Right lung (tissue), 2 donors: ENCODE measurements at regions not wholly inside any gene's neighbourhood (a gene's known extent, or its start where the extent isn't known, plus 50 kb on each side); places are given as distances from the start of the nearest gene placed in this dataset.
"Not testable (repeated sequence)": the region's sequence is repeated elsewhere in the genome, so short reads cannot be mapped to it uniquely, and the experiment has no call there.

ENCODE experiments used
- DNase-seq, 2 donors: peaks; one replicate each; pipeline ENCODE4 v3.0.0-alpha.2; 2013

DNA sequence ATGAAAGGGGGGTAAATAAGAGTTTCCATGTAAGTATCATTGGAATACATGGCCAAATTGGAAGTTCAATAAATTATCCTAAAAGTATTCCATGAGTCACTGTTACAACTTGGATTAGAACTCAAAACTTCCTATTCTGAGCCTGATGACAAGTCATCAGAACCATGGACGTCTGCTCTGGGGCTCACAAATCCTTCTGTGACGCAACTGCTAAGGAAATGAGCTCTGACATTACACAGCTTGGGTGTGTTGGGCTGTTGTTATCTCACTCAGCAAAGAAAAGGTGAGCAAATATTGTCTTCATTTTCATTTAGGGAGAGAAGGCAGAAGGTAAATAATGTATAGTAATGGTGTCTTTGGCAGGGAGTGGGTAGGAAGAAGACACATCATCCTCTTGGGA is 214.8 kb upstream of the ADO start:
- no peak for DNase-seq

- no peak for DNase-seq
Observed at GRCh38 chr10:62590306-62590705, 214.2 kb upstream of the ADO start.

DNA sequence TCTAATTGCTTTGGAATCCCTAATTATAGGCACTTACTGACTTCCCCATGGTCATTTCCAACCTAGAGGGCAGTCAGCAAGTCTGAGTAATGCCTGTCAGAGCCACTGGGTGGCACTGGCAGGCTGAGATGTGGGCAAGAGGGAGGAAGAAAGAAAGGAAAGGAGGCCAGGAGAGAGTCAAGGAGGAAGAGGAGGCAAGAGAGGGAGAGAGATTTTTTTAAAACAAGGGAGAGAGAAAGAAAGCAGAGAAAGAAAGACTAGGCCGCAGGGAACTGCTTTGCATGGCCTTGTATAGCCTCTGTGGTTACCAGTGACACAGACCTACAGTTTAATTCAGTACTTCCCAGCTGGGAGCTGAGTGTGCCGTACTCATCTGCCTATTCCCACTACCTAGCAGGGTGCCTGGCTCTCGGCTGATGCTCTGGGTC is 210.4 kb upstream of the ADO start:
- DNase-seq: peak; percentile 42 to 44

DNA sequence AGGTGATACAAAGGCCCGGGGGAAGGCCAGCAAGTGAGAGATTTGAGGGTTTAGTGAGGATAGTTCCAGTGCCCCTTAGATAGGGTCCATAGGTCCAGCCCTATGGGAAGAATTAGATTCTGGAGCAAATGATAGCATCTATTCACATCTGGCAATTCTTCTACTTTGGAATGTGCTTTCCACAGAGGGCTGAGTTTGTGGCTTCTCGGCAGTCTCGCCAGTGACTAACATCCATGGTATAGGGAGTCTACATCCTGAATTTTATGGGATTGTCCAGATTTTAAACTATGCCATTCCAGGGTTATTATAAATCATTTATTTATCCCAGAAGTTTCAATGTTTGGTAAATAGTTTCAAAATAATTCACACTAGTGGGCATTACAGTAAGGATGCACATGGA is 207.3 kb upstream of the ADO start:
- no peak for DNase-seq

DNA sequence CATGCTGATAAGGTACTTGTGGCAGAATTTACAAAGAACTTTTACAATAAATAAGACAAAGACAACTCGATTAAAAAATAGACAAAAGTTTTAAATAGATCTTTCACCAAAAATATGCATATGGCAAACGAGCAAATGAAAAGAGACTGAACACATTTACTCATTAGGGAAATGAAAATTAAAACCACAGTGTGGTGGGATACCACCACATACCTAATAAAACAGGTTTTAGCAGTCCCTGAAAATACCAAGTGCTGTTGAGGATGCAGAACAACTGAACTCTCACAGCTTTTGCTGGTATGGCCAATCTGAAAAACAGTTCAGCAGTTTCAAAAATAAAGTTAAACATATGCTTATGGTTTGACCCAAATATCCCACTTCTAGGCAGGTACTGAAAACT is 205.4 kb upstream of the ADO start:
- no peak for DNase-seq

DNA sequence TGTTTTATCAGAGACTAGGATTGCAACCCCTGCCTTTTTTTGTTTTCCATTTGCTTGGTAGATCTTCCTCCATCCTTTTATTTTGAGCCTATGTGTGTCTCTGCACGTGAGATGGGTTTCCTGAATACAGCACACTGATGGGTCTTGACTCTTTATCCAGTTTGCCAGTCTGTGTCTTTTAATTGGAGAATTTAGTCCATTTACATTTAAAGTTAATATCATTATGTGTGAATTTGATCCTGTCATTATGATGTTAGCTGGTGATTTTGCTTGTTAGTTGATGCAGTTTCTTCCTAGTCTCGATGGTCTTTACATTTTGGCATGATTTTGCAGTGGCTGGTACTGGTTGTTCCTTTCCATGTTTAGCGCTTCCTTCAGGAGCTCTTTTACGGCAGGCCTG is 198.0 kb upstream of the ADO start:
- not testable (repeated sequence) for DNase-seq

DNA sequence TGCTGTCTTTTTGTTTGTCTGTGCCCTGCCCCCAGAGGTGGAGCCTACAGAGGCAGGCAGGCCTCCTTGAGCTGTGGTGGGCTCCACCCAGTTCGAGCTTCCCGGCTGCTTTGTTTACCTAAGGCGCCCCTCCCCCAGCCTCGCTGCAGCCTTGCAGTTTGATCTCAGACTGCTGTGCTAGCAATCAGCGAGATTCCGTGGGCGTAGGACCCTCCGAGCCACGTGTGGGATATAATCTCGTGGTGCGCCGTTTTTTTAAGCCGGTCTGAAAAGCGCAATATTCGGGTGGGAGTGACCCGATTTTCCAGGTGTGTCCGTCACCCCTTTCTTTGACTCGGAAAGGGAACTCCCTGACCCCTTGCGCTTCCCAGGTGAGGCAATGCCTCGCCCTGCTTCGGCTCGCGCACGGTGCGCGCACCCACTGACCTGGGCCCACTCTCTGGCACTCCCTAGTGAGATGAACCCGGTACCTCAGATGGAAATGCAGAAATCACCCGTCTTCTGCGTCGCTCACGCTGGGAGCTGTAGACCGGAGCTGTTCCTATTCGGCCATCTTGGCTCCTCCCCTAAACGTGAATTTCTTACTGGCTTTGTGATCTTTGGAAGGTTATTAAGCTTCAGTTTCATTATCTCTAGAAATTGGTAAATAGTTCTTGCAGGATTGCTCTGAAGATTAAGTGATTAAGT is 196.2 kb upstream of the ADO start:
- DNase-seq: not testable (repeated sequence)

DNA sequence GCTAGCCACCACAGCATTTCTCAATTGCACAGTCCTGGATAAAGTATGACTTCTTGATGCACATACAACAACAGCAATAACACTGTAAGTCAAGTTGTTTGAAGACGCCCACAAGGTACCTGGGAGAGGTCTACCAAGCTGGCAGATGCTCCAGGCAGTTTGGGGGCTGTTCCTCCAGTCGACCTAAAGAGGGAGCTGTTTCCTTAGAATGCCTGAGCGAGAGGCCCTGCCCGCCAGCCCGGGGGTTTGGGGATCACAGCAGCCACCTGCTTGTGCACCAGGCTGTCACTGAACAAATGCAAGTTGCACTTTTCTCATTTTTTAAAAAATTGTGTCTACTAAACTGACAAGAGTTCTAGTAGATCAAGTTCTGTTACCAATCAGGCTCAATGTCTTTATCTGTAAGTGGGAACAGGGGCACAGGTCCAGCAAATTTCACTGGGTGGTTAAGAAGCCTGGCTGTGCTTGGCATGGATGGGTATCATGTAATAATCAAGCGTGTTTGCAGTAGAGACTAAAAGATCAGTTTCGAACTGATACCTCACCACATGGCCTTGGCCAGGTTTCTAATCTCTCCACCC is 193.8 kb upstream of the ADO start:
- no peak for DNase-seq

- DNase-seq: no peak
Observed at GRCh38 chr10:62613424-62613823, 191.1 kb upstream of the ADO start.

DNA sequence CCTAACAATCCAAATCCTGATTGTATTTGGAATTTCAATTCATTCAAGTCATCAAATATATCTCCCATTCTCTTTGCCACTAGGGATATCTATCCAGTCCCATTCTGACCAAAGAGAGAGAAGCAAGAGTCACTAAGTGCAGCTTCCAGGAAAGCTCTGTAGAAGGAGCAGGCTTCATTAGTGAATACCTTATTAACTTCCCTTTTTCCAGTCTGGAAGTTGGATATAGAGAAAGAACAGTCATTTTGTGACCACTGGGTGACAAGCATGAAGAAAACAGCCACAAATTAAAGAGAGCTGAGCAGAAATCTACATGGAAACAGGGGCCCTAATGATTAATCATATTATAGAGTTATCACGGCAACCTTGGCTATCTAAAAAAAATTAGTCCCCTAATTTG is 190.7 kb upstream of the ADO start:
- DNase-seq: no peak

DNA sequence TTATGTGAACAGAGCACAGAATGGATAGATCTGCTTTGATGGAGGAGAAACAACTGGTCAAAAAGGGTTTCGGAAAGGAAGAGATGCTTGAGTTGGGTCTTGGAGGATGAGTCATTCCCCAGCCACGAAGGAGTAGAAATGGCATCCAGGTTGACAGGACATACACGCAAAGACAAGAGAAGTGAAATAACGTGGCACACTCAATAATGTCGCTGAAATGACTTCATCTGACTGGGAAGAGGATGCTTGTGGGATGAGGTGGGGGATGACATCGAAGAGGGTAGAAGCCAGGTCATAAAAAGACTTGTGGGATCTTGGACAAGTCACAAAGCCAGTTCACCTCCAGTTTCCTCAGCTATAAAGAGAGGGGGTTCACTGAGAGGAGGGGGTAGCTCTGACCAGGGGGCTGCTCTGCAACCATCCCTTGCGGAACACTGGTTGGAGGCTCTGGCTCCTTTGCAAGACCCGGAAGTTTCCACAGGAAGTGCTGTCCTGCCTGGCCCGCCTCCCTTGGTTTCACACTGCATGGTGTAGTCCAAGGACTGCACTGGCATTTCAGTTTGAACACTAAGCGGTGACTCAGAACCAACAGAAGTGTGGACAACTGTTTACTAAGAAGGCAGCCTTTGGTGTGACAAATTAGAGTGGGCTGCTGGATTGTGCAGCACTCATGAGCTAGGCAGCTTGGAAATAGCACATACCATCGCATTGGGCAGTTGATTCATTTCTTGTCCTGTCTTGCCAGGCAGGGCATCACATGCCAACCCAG is 189.9 kb upstream of the ADO start:
- DNase-seq: no peak

- no peak for DNase-seq
Observed at GRCh38 chr10:62616885-62617590, 187.5 kb upstream of the ADO start.

GRCh38 chr10:62617652-62618051 is 186.9 kb upstream of the ADO start:
- no peak for DNase-seq

DNA sequence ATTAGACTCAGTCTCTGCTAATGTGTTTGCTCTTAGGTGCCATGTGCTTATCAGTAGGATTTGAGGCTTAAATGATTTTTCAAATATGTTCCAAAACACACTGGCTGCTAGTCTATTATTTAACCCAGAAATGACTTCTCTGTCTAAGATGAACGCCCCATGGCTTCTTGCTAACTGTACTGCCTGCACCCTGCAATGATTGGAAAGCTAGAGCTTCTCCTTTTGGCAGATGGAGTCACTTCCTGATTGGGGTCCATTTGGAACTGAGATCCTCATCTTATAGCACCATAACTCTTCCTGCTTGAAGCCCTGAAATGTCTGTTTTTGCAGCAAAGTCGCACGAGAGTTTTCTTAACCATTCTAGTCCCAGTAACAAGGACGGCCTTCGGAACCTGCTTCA is 186.5 kb upstream of the ADO start:
- no peak for DNase-seq

- no peak for DNase-seq
Observed at GRCh38 chr10:62618576-62619412, 185.7 kb upstream of the ADO start.

GRCh38 chr10:62619413-62619738 is 185.1 kb upstream of the ADO start:
- DNase-seq: no peak

DNA sequence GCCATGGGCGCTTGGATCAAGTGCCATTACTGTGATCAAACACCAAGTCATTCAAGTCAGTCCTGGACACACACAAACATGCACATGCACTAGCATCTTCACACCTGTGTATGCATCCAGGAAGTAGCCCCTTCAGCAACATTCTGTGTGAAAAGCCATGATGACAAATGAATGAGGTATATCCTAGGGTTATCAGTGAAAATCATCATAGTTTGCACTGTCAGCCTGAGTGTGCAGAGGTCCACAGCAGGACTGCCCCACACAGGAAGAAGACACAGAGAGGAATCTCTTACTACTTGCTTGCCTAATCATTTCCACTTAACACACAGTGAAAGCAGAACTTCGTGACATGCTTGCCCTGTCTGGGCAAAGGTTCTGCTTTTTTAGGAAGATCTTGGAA is 184.0 kb upstream of the ADO start:
- no peak for DNase-seq

GRCh38 chr10:62623223-62623622 is 181.3 kb upstream of the ADO start:
- DNase-seq: no peak

GRCh38 chr10:62625484-62625883 is 179.0 kb upstream of the ADO start:
- no peak for DNase-seq

GRCh38 chr10:62626079-62626478 is 178.4 kb upstream of the ADO start:
- DNase-seq: no peak

GRCh38 chr10:62626817-62627216 is 177.7 kb upstream of the ADO start:
- no peak for DNase-seq

GRCh38 chr10:62627983-62628382 is 176.5 kb upstream of the ADO start:
- no peak for DNase-seq
